ENCODE measurements at regions not wholly inside any gene's neighbourhood (a gene's known extent, or its start where the extent isn't known, plus 50 kb on each side); places are given as distances from the start of the nearest gene placed in this dataset.

DNA sequence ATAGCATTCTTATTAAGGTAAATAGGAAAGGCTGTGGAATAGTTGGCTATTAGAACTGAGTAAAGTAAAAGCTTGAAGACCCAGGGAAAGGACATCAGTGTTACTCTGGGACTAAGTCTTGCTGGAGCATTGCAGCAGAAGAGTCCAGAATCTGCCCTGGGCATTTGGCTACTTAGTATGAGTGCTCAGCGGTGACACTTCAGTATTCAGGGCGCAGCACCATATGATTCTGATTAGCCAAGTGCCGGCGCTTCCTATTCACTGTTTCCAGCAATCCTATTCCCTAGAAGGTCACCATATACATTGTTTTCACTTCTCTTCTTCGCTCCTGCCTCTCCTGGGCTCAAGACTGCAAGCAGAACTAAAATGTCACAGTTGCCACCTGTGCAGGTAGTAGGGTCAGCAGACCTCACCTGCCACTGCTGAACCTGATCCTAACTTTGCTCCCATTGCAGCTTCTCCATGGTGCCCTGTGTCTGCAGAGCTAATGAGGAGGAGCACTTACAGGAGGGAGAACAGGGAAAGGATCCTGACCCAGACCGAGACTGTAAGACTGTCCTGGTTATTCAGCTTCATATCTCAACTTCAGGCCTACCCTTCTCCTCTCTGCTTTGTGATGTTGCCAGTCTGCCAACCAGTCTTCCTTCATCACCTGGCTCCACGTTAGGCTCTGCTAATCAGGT is 313.6 kb upstream of the PIK3R1 start:
- Histone ChIP-seq H3K27ac (no peak overlapping the region), H3K4me2 (no peak overlapping the region), H4K20me1 (ENCODE audit: insufficient read depth) (no peaks in the 10 kb centered on the region), H3K79me2 (ENCODE audit: low read depth) (no peaks in the 10 kb centered on the region), H3K9me2 (ENCODE audit: insufficient read depth) (no peaks in the 10 kb centered on the region), H3K36me3 (ENCODE audit: low read depth) (no peaks in the 10 kb centered on the region), H3K9me3 (ENCODE audit: insufficient read depth, low read depth) (no peaks in the 10 kb centered on the region), H3K4me3 (no peak overlapping the region), H3F3A (ENCODE audit: insufficient read depth, low read depth) (no peaks in the 10 kb centered on the region), H3K4me1 (replicated peaks; ENCODE audit: insufficient read depth) (no peaks in the 10 kb centered on the region), H2AFZ (no peak overlapping the region), H3K27me3 (ENCODE audit: insufficient read depth, low read depth) (no peaks in the 10 kb centered on the region)
- POLR2A ChIA-PET (ENCODE audit: unreplicated experiment): no interaction called here
- intact Hi-C loops (cut with micrococcal nuclease; ENCODE audit: unreplicated experiment): no loop called here
- TF ChIP-seq EZH2 (IDR thresholded peaks at IDR 0.05; ENCODE audit: low read depth) (no peak), CTCF (conservative IDR thresholded peaks at IDR 0.05) (no peak)
- CTCF ChIA-PET: no interaction called here
- DNase-seq: no peak
- no TSS peak for BruUV-seq (replicated peaks)

- intact Hi-C loops (cut with micrococcal nuclease; ENCODE audit: unreplicated experiment): no loop called here
- H3K9me2 ChIP-seq (ENCODE audit: insufficient read depth): no peaks in the 10 kb centered on the region
- TF ChIP-seq CTCF (conservative IDR thresholded peaks at IDR 0.05) (no peak), EZH2 (IDR thresholded peaks at IDR 0.05; ENCODE audit: low read depth) (no peak)
- no peaks in the 10 kb centered on the region for H3K79me2 ChIP-seq (ENCODE audit: low read depth)
- no peaks in the 10 kb centered on the region for H3K9me3 ChIP-seq (ENCODE audit: insufficient read depth, low read depth)
- no peak for DNase-seq
- POLR2A ChIA-PET (ENCODE audit: unreplicated experiment): no interaction called here
- H3K4me1 ChIP-seq (replicated peaks; ENCODE audit: insufficient read depth): no peaks in the 10 kb centered on the region
- no peak overlapping the region for H3K4me2 ChIP-seq
- CTCF ChIA-PET: no interaction called here
- H3K27ac ChIP-seq: no peak overlapping the region
- H3K4me3 ChIP-seq: no peak overlapping the region
- H3K27me3 ChIP-seq (ENCODE audit: insufficient read depth, low read depth): no peaks in the 10 kb centered on the region
- no peaks in the 10 kb centered on the region for H3K36me3 ChIP-seq (ENCODE audit: low read depth)
- H4K20me1 ChIP-seq (ENCODE audit: insufficient read depth): no peaks in the 10 kb centered on the region
- H3F3A ChIP-seq (ENCODE audit: insufficient read depth, low read depth): no peaks in the 10 kb centered on the region
- H2AFZ ChIP-seq: no peak overlapping the region
- BruUV-seq (replicated peaks): no TSS peak
Measured at GRCh38 chr5:67900514-67900913, 315.0 kb upstream of the PIK3R1 start.

- no peak for DNase-seq
- H2AFZ ChIP-seq: no peak overlapping the region
- no peaks in the 10 kb centered on the region for H3K9me3 ChIP-seq (ENCODE audit: insufficient read depth, low read depth)
- H4K20me1 ChIP-seq (ENCODE audit: insufficient read depth): no peaks in the 10 kb centered on the region
- no peaks in the 10 kb centered on the region for H3K9me2 ChIP-seq (ENCODE audit: insufficient read depth)
- no peaks in the 10 kb centered on the region for H3K36me3 ChIP-seq (ENCODE audit: low read depth)
- ChIA-PET CTCF (no interaction called here), POLR2A (ENCODE audit: unreplicated experiment) (no interaction called here)
- H3K4me3 ChIP-seq: no peak overlapping the region
- H3K79me2 ChIP-seq (ENCODE audit: low read depth): no peaks in the 10 kb centered on the region
- H3K27ac ChIP-seq: no peak overlapping the region
- BruUV-seq (replicated peaks): no TSS peak
- H3F3A ChIP-seq (ENCODE audit: insufficient read depth, low read depth): no peaks in the 10 kb centered on the region
- H3K27me3 ChIP-seq (ENCODE audit: insufficient read depth, low read depth): no peaks in the 10 kb centered on the region
- H3K4me1 ChIP-seq (replicated peaks; ENCODE audit: insufficient read depth): no peaks in the 10 kb centered on the region
- intact Hi-C loops (cut with micrococcal nuclease; ENCODE audit: unreplicated experiment): no loop called here
- H3K4me2 ChIP-seq: no peak overlapping the region
- TF ChIP-seq CTCF (conservative IDR thresholded peaks at IDR 0.05): no peak
- TF ChIP-seq EZH2 (IDR thresholded peaks at IDR 0.05; ENCODE audit: low read depth): no peak
Measured at GRCh38 chr5:67897980-67898379, 317.6 kb upstream of the PIK3R1 start.
